Mucosa of stomach (tissue), 1 donor: ENCODE measurements at regions not wholly inside any gene's neighbourhood (a gene's known extent, or its start where the extent isn't known, plus 50 kb on each side); places are given as distances from the start of the nearest gene placed in this dataset.

ENCODE experiments used
- H3K27me3 ChIP-seq: one replicate; pipeline ENCODE4 v1.7.0; 2013; ENCODE audit warnings: mild to moderate bottlenecking, low read length; ENCODE audit not compliant: control insufficient read depth, insufficient read depth
- H3K36me3 ChIP-seq: one replicate; pipeline ENCODE4 v1.7.0; 2013; ENCODE audit warnings: low read length; ENCODE audit not compliant: control insufficient read depth, insufficient read depth
- H3K4me1 ChIP-seq: one replicate; pipeline ENCODE4 v1.7.0; 2013; ENCODE audit warnings: mild to moderate bottlenecking, low read length; ENCODE audit not compliant: control insufficient read depth, insufficient read depth
- H3K4me3 ChIP-seq: one replicate; pipeline ENCODE4 v1.7.0; 2013; ENCODE audit warnings: low read length
- H3K9ac ChIP-seq: one replicate; pipeline ENCODE4 v1.7.0; 2013; ENCODE audit warnings: mild to moderate bottlenecking, low read length, moderate library complexity
- H3K9me3 ChIP-seq: one replicate; pipeline ENCODE4 v1.7.0; 2013; ENCODE audit warnings: mild to moderate bottlenecking, low read length, moderate library complexity; ENCODE audit not compliant: control insufficient read depth
- donor health status: Pancreatic carcinoma.

GRCh38 chr11:119794141-119794665, 65.2 kb upstream of the NECTIN1 start:
- no peaks in the 10 kb centered on the region for H3K36me3 ChIP-seq
- peaks cover 2% of the 10 kb centered on the region for H3K27me3 ChIP-seq
- no peaks in the 10 kb centered on the region for H3K9me3 ChIP-seq
- H3K9ac ChIP-seq = no peak overlapping the region
- H3K4me1 ChIP-seq = peaks cover 4% of the 10 kb centered on the region
- H3K4me3 ChIP-seq = no peak overlapping the region

- Histone ChIP-seq H3K4me3 (no peak overlapping the region), H3K36me3 (no peaks in the 10 kb centered on the region), H3K9ac (no peak overlapping the region), H3K9me3 (no peaks in the 10 kb centered on the region), H3K4me1 (peaks cover 4% of the 10 kb centered on the region), H3K27me3 (peaks cover 3% of the 10 kb centered on the region)
These were observed 64.5 kb upstream of the NECTIN1 start for GRCh38 chr11:119793335-119793984.

- no peak overlapping the region for H3K9ac ChIP-seq
- no peaks in the 10 kb centered on the region for H3K9me3 ChIP-seq
- H3K36me3 ChIP-seq = no peaks in the 10 kb centered on the region
- H3K4me3 ChIP-seq = no peak overlapping the region
- peaks cover 5% of the 10 kb centered on the region for H3K27me3 ChIP-seq
- H3K4me1 ChIP-seq = peaks cover 4% of the 10 kb centered on the region
These were observed 62.7 kb upstream of the NECTIN1 start for GRCh38 chr11:119791701-119792151.

- H3K4me3 ChIP-seq = no peak overlapping the region
- no peak overlapping the region for H3K9ac ChIP-seq
- no peaks in the 10 kb centered on the region for H3K9me3 ChIP-seq
- peaks cover 5% of the 10 kb centered on the region for H3K27me3 ChIP-seq
- peaks cover 4% of the 10 kb centered on the region for H3K4me1 ChIP-seq
- H3K36me3 ChIP-seq = no peaks in the 10 kb centered on the region
These were observed 62.0 kb upstream of the NECTIN1 start for GRCh38 chr11:119791047-119791446.

- H3K4me1 ChIP-seq = peaks cover 4% of the 10 kb centered on the region
- no peak overlapping the region for H3K4me3 ChIP-seq
- no peaks in the 10 kb centered on the region for H3K9me3 ChIP-seq
- no peak overlapping the region for H3K9ac ChIP-seq
- peaks cover 5% of the 10 kb centered on the region for H3K27me3 ChIP-seq
- no peaks in the 10 kb centered on the region for H3K36me3 ChIP-seq
These were observed 61.5 kb upstream of the NECTIN1 start for GRCh38 chr11:119790476-119790875.

- no peak overlapping the region for H3K9ac ChIP-seq
- peaks cover 5% of the 10 kb centered on the region for H3K27me3 ChIP-seq
- H3K4me1 ChIP-seq = peaks cover 4% of the 10 kb centered on the region
These were observed 60.9 kb upstream of the NECTIN1 start for GRCh38 chr11:119789766-119790407.

GRCh38 chr11:119788911-119789560, 60.0 kb upstream of the NECTIN1 start:
- Histone ChIP-seq H3K4me3 (no peak overlapping the region), H3K9ac (no peak overlapping the region), H3K4me1 (peaks cover 4% of the 10 kb centered on the region), H3K27me3 (peaks cover 5% of the 10 kb centered on the region), H3K9me3 (no peaks in the 10 kb centered on the region), H3K36me3 (no peaks in the 10 kb centered on the region)

More at GRCh38 chr11:119789766-119790407, 60.9 kb upstream of the NECTIN1 start:
- Histone ChIP-seq H3K9me3 (no peaks in the 10 kb centered on the region), H3K36me3 (no peaks in the 10 kb centered on the region), H3K4me3 (no peak overlapping the region)

- H3K4me1 ChIP-seq = peaks cover 4% of the 10 kb centered on the region
- H3K27me3 ChIP-seq = peaks cover 5% of the 10 kb centered on the region
- no peak overlapping the region for H3K4me3 ChIP-seq
- H3K36me3 ChIP-seq = no peaks in the 10 kb centered on the region
- H3K9ac ChIP-seq = no peak overlapping the region
- no peaks in the 10 kb centered on the region for H3K9me3 ChIP-seq
These were observed 59.3 kb upstream of the NECTIN1 start for GRCh38 chr11:119788096-119788883.

GRCh38 chr11:119787074-119787461, 58.1 kb upstream of the NECTIN1 start:
- Histone ChIP-seq H3K4me3 (no peak overlapping the region), H3K27me3 (peaks cover 5% of the 10 kb centered on the region), H3K9ac (no peak overlapping the region), H3K4me1 (peaks cover 4% of the 10 kb centered on the region), H3K9me3 (no peaks in the 10 kb centered on the region), H3K36me3 (no peaks in the 10 kb centered on the region)

GRCh38 chr11:119786431-119787073, 57.6 kb upstream of the NECTIN1 start:
- Histone ChIP-seq H3K4me3 (no peak overlapping the region), H3K4me1 (no peaks in the 10 kb centered on the region), H3K9me3 (no peaks in the 10 kb centered on the region), H3K27me3 (peaks cover 5% of the 10 kb centered on the region), H3K9ac (no peak overlapping the region), H3K36me3 (no peaks in the 10 kb centered on the region)

GRCh38 chr11:119785131-119785530, 56.1 kb upstream of the NECTIN1 start:
- peaks cover 5% of the 10 kb centered on the region for H3K27me3 ChIP-seq
- no peaks in the 10 kb centered on the region for H3K9me3 ChIP-seq
- no peak overlapping the region for H3K4me3 ChIP-seq
- no peaks in the 10 kb centered on the region for H3K4me1 ChIP-seq
- H3K36me3 ChIP-seq = no peaks in the 10 kb centered on the region
- H3K9ac ChIP-seq = no peak overlapping the region
